Lower leg skin (tissue), 4 donors: ENCODE measurements at regions not wholly inside any gene's neighbourhood (a gene's known extent, or its start where the extent isn't known, plus 50 kb on each side); places are given as distances from the start of the nearest gene placed in this dataset.
"Not testable (repeated sequence)": the region's sequence is repeated elsewhere in the genome, so short reads cannot be mapped to it uniquely, and the experiment has no call there.

Source experiments
- DNase-seq, 2 donors: peaks; one replicate each; pipeline ENCODE4 v3.0.0-alpha.2; 2019; ENCODE audit warnings: low spot score in 2 of 2
- H3K4me3 ChIP-seq: fragments of 200-600 bp; sonication (generic); 2 replicates; pipeline ENCODE4 v1.5.1; 2017; ENCODE audit warnings: mild to moderate bottlenecking, low read depth; ENCODE audit not compliant: poor library complexity, severe bottlenecking
- CTCF ChIP-seq, 3 donors: fragments of 450-650 bp; IDR thresholded peaks; one replicate each; pipeline ENCODE4 v1.5.1; 2016; ENCODE audit warnings: antibody characterized with exemption in 3 of 3, mild to moderate bottlenecking in 3 of 3, moderate library complexity in 2 of 3
- POLR2A ChIP-seq, 2 donors: fragments of 450-650 bp; IDR thresholded peaks; one replicate each; pipeline ENCODE4 v1.6.1; 2016 to 2017; ENCODE audit warnings: antibody characterized with exemption in 2 of 2, mild to moderate bottlenecking in 1 of 2, moderate library complexity in 1 of 2
- WGBS, 2 donors: methylation state at CpG; one replicate each; pipeline ENCODE4 v1.1.5; 2018; 5-methylcytosine and 5-hydroxymethylcytosine counted together
- intact Hi-C: fragments of 100-400 bp; cut with DNase I; formaldehyde crosslinking; loops from one replicate; pipeline ENCODE4 v1.15.0; 2023; ENCODE audit warnings: low total_unique reads

- 55 to 60% methylated on average over 2 of the region's 2 CpGs for WGBS, 2 donors
- intact Hi-C loops = no loop called here
- TF ChIP-seq CTCF (IDR thresholded peaks at IDR 0.05) = no peak
- TF ChIP-seq POLR2A (IDR thresholded peaks at IDR 0.05) = no peak
- no peak for DNase-seq
- H3K4me3 ChIP-seq = no peak overlapping the region
Observed at GRCh38 chr3:166526881-166527280, 689.7 kb upstream of the BCHE start.

- TF ChIP-seq POLR2A (IDR thresholded peaks at IDR 0.05) = no peak
- WGBS, 2 donors = 71 to 77% methylated on average over 3 of the region's 3 CpGs
- intact Hi-C loops = no loop called here
- no peak for DNase-seq
- no peak overlapping the region for H3K4me3 ChIP-seq
Observed at GRCh38 chr3:166522017-166522416, 684.8 kb upstream of the BCHE start.

GRCh38 chr3:166519443-166519842, 682.2 kb upstream of the BCHE start:
- WGBS, 2 donors = 64 to 76% methylated on average over 2 of the region's 2 CpGs
- no peak for TF ChIP-seq CTCF (IDR thresholded peaks at IDR 0.05)
- TF ChIP-seq POLR2A (IDR thresholded peaks at IDR 0.05) = no peak
- no peak overlapping the region for H3K4me3 ChIP-seq
- intact Hi-C loops = no loop called here
- DNase-seq = no peak

- no peak for DNase-seq
- TF ChIP-seq POLR2A (IDR thresholded peaks at IDR 0.05) (no peak), CTCF (IDR thresholded peaks at IDR 0.05) (no peak)
- H3K4me3 ChIP-seq = no peak overlapping the region
- intact Hi-C loops = no loop called here
- WGBS, 2 donors = 93 to 94% methylated on average over 2 of the region's 2 CpGs
Observed at GRCh38 chr3:166518040-166518439, 680.8 kb upstream of the BCHE start.

- intact Hi-C loops = no loop called here
- 68 to 81% methylated on average over 2 to 4 of the region's 4 CpGs for WGBS, 2 donors
- no peak overlapping the region for H3K4me3 ChIP-seq
- TF ChIP-seq POLR2A (IDR thresholded peaks at IDR 0.05) = no peak
- no peak for TF ChIP-seq CTCF (IDR thresholded peaks at IDR 0.05)
- no peak for DNase-seq
Observed at GRCh38 chr3:166510382-166510781, 673.2 kb upstream of the BCHE start.

- 83 to 88% methylated on average over 2 of the region's 2 CpGs for WGBS, 2 donors
- DNase-seq, intact Hi-C loops, H3K4me3 ChIP-seq: not testable (repeated sequence)
Observed at GRCh38 chr3:166500420-166500819, 663.2 kb upstream of the BCHE start.

- no peak for TF ChIP-seq CTCF (IDR thresholded peaks at IDR 0.05)
- intact Hi-C loops = no loop called here
- H3K4me3 ChIP-seq = no peak overlapping the region
- 47 to 59% methylated on average over 3 of the region's 3 CpGs for WGBS, 2 donors
- DNase-seq = no peak
Observed at GRCh38 chr3:166499636-166500035, 662.4 kb upstream of the BCHE start.
